ENCODE measurements at regions not wholly inside any gene's neighbourhood (a gene's known extent, or its start where the extent isn't known, plus 50 kb on each side); places are given as distances from the start of the nearest gene placed in this dataset.

DNA sequence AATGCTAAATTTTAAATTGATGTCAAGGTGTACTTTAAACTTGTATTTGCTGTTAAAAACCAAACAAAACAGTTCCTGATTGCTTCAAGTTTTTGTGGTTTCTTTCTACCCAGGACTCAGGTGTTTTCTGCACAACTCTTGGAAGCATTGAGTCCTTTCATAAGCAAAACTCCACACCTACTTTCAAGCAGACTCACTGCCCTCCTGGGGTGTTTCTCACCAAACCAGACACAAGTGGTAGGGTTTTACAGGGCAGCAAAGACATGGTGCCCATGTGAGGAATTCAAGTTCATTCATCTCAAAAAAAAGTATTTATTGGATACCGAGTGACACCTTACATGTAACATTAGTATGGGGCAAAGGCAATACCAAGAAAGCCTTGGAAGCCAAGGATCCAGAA, 146.7 kb upstream of the BNIP2 start:
- ATAC-seq (no peak), DNase-seq (ENCODE audit: low spot score) (no peak)
- Mint-ChIP-seq H3K4me1 (ENCODE audit: low read depth in 2 of 2) (peaks cover 10 to 14% of the 10 kb centered on the region in 2 donors), H3K36me3 (no peaks in the 10 kb centered on the region), H3K9me3 (no peaks in the 10 kb centered on the region), H3K27me3 (peaks cover 4 to 8% of the 10 kb centered on the region in 2 donors), H3K4me3 (no peak overlapping the region), H3K27ac (no peak overlapping the region)

DNA sequence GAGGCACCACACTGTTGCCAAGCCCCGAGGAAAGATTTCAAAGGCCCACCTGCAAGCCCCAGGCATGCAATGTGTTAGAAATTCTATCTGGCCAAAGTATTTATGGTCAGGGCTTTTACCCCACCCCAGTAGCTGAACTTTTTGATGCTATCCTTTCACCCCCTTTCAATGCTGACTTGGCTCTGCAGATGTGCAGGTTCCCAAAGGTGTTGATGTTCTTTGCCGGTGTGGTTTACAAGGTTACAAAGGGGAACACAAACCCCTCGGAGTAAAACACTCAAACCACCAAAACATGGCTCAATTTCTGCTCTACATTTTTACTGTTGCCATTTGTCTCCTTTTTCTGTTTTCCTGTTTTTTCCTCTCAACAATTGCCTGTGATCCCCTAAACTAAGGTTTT, 145.4 kb upstream of the BNIP2 start:
- Mint-ChIP-seq H3K4me3 (no peak overlapping the region), H3K9me3 (no peaks in the 10 kb centered on the region), H3K36me3 (no peaks in the 10 kb centered on the region), H3K27me3 (peaks cover 0 to 4% of the 10 kb centered on the region in 2 donors), H3K27ac (no peak overlapping the region), H3K4me1 (ENCODE audit: low read depth in 2 of 2) (peaks cover 9 to 10% of the 10 kb centered on the region in 2 donors)
- ATAC-seq (no peak), DNase-seq (ENCODE audit: low spot score) (no peak)

- H3K9me3 Mint-ChIP-seq, result no peaks in the 10 kb centered on the region
- ATAC-seq (no peak), DNase-seq (ENCODE audit: low spot score) (no peak)
- no peak overlapping the region for H3K27ac Mint-ChIP-seq
- peaks cover 2 to 3% of the 10 kb centered on the region in 2 donors for H3K4me1 Mint-ChIP-seq (ENCODE audit: low read depth in 2 of 2)
- H3K27me3 Mint-ChIP-seq, result peaks cover 0 to 7% of the 10 kb centered on the region in 2 donors
- H3K36me3 Mint-ChIP-seq, result no peaks in the 10 kb centered on the region
- no peak overlapping the region for H3K4me3 Mint-ChIP-seq
Measured at GRCh38 chr15:59833366-59833765, 144.2 kb upstream of the BNIP2 start.

GRCh38 chr15:59830873-59831272, 141.8 kb upstream of the BNIP2 start:
- H3K36me3 Mint-ChIP-seq, result no peaks in the 10 kb centered on the region
- ATAC-seq (no peak), DNase-seq (ENCODE audit: low spot score) (no peak)
- no peak overlapping the region for H3K27ac Mint-ChIP-seq
- H3K27me3 Mint-ChIP-seq, result peaks cover 5 to 10% of the 10 kb centered on the region in 2 donors
- H3K4me1 Mint-ChIP-seq (ENCODE audit: low read depth in 2 of 2), result no peaks in the 10 kb centered on the region
- no peak overlapping the region for H3K4me3 Mint-ChIP-seq
- H3K9me3 Mint-ChIP-seq, result no peaks in the 10 kb centered on the region

GRCh38 chr15:59830098-59830497, 141.0 kb upstream of the BNIP2 start:
- no peak for ATAC-seq
- Mint-ChIP-seq H3K4me1 (ENCODE audit: low read depth in 2 of 2) (no peaks in the 10 kb centered on the region), H3K9me3 (no peaks in the 10 kb centered on the region), H3K36me3 (peaks cover under 1% of the 10 kb centered on the region), H3K27me3 (peaks cover 8 to 12% of the 10 kb centered on the region in 2 donors), H3K27ac (no peak overlapping the region), H3K4me3 (no peak overlapping the region)
- no peak for DNase-seq (ENCODE audit: low spot score)

DNA sequence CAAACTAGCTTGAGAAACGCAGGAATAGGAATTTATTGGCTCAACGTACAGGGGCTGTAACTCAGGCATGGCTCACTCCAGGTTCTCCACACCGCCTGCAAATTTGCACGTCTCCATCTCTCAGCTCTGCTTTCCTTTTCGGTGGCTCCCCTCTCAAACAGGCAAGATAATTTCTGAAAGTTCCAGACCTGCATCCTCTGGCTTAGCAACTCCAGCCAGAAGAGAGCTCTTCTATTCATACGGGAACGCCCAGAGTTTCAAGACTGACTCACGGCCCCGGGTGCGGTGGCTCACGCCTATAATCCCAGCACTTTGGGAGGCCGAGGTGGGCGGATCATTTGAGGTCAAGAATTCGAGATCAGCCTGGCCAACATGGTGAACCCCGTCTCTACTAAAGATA, 139.7 kb upstream of the BNIP2 start:
- H3K9me3 Mint-ChIP-seq, result no peaks in the 10 kb centered on the region
- no peak for DNase-seq (ENCODE audit: low spot score)
- ATAC-seq, result no peak
- peaks cover 6% of the 10 kb centered on the region for H3K36me3 Mint-ChIP-seq
- no peak overlapping the region for H3K4me3 Mint-ChIP-seq
- H3K27ac Mint-ChIP-seq, result no peak overlapping the region
- H3K27me3 Mint-ChIP-seq, result peaks cover 10 to 14% of the 10 kb centered on the region in 2 donors
- H3K4me1 Mint-ChIP-seq (ENCODE audit: low read depth in 2 of 2), result no peaks in the 10 kb centered on the region

DNA sequence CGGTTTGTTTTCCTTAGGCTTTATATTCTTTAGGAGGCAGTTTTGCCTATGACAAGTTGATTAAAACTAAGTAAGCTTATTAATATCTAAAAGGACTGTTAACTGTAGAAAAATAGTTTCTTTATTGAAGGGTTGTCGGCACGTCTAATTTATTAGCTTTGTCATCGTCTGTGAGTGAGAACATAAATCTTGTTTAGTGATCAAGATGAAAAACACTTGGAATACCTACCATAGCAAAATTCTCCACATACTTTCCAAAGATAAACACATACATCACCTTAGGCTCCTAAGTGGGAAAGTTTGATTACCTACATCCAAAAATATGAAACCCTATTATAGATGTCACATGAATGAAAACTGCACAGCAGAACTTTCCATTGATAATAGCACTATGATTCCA, 139.1 kb upstream of the BNIP2 start:
- H3K4me1 Mint-ChIP-seq (ENCODE audit: low read depth in 2 of 2), result no peaks in the 10 kb centered on the region

DNA sequence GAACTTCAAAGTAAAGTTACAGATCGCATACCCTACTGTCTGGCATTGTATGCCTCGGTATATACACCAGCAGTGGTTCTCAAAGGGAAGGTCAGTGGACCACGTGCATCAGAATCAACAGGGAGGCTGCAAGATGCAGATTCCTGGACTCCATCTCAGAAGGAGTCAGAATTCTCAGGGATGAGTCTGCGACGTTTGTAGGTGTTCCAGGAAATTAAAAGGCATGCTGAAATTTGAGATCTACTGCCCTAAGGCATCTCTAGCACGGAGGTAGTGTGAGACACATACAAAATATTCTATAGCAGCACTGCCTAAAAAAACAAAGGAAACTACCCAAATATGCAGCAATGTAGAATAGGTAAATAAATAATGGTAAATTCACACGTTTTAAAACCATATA, 136.8 kb upstream of the BNIP2 start:
- no peak for ATAC-seq

More for the DNA sequence above, 139.1 kb upstream of the BNIP2 start:
- H3K27me3 Mint-ChIP-seq, result peaks cover 10 to 14% of the 10 kb centered on the region in 2 donors
- no peak overlapping the region for H3K27ac Mint-ChIP-seq
- ATAC-seq (no peak), DNase-seq (ENCODE audit: low spot score) (no peak)
- peaks cover 6% of the 10 kb centered on the region for H3K36me3 Mint-ChIP-seq
- no peaks in the 10 kb centered on the region for H3K9me3 Mint-ChIP-seq
- H3K4me3 Mint-ChIP-seq, result no peak overlapping the region

GRCh38 chr15:59821286-59821685, 132.2 kb upstream of the BNIP2 start:
- no peaks in the 10 kb centered on the region for H3K4me1 Mint-ChIP-seq (ENCODE audit: low read depth in 2 of 2)
- no peak overlapping the region for H3K27ac Mint-ChIP-seq
- H3K9me3 Mint-ChIP-seq, result no peaks in the 10 kb centered on the region
- H3K36me3 Mint-ChIP-seq, result peaks cover 6% of the 10 kb centered on the region
- no peak overlapping the region for H3K4me3 Mint-ChIP-seq
- H3K27me3 Mint-ChIP-seq, result peaks cover 26 to 58% of the 10 kb centered on the region in 2 donors
- DNase-seq (ENCODE audit: low spot score) (no peak), ATAC-seq (no peak)

More for the DNA sequence above, 136.8 kb upstream of the BNIP2 start:
- Mint-ChIP-seq H3K27ac (no peak overlapping the region), H3K4me3 (no peak overlapping the region), H3K9me3 (no peaks in the 10 kb centered on the region), H3K36me3 (peaks cover 6% of the 10 kb centered on the region), H3K4me1 (ENCODE audit: low read depth in 2 of 2) (no peaks in the 10 kb centered on the region), H3K27me3 (peaks cover 17 to 29% of the 10 kb centered on the region in 2 donors)
- DNase-seq (ENCODE audit: low spot score), result no peak

DNA sequence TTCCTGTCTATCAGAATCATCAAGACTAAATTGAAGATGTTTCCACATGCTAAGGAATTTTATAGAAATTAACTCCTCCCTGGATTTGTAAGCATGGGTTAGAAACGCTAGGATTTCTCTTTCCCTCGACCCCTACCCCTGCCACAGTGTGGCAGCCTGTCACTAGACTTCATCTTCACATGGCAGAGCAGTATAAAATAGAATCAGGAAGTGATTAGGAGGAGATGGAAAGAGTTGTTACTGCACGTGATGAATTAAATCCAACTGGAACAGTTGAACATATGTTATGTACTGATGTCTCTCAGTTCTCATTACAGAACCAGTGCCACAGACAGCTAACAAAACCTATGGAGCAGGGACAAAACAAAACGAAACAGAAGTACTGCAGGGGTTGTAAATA, 130.0 kb upstream of the BNIP2 start:
- no peaks in the 10 kb centered on the region for H3K36me3 Mint-ChIP-seq
- no peak overlapping the region for H3K4me3 Mint-ChIP-seq
- no peaks in the 10 kb centered on the region for H3K4me1 Mint-ChIP-seq (ENCODE audit: low read depth in 2 of 2)

GRCh38 chr15:59818336-59818735, 129.2 kb upstream of the BNIP2 start:
- no peak for DNase-seq (ENCODE audit: low spot score)
- Mint-ChIP-seq H3K4me3 (no peak overlapping the region), H3K9me3 (no peaks in the 10 kb centered on the region), H3K36me3 (no peaks in the 10 kb centered on the region), H3K27ac (no peak overlapping the region), H3K27me3 (peaks cover 35 to 65% of the 10 kb centered on the region in 2 donors), H3K4me1 (ENCODE audit: low read depth in 2 of 2) (no peaks in the 10 kb centered on the region)
- no peak for ATAC-seq

More for the DNA sequence above, 130.0 kb upstream of the BNIP2 start:
- peaks cover 31 to 60% of the 10 kb centered on the region in 2 donors for H3K27me3 Mint-ChIP-seq
- no peak overlapping the region for H3K27ac Mint-ChIP-seq
- no peaks in the 10 kb centered on the region for H3K9me3 Mint-ChIP-seq
- no peak for DNase-seq (ENCODE audit: low spot score)
- ATAC-seq, result no peak

DNA sequence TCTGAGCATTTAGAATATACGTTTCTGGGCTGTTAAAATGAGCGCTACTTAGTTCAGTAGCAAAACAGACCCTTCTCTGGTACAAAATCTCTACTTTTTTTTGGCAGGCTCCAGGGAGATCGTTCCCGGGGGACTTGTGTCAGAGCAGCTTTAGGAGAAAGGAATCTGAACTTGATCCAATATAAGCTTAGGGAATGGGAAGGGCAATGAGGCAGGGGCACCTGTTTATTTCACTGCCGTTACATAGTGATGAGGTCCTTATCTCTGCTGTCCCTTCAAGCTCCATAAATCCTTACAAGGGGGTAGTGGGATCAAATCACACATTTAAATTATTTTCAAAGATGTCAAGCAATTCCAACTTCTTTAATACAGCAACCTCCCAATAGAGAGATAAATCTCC, 128.7 kb upstream of the BNIP2 start:
- peaks cover 40 to 65% of the 10 kb centered on the region in 2 donors for H3K27me3 Mint-ChIP-seq
- no peaks in the 10 kb centered on the region for H3K9me3 Mint-ChIP-seq
- no peak overlapping the region for H3K4me3 Mint-ChIP-seq
- no peak overlapping the region for H3K27ac Mint-ChIP-seq
- H3K4me1 Mint-ChIP-seq (ENCODE audit: low read depth in 2 of 2), result no peaks in the 10 kb centered on the region
- H3K36me3 Mint-ChIP-seq, result no peaks in the 10 kb centered on the region
- ATAC-seq (no peak), DNase-seq (ENCODE audit: low spot score) (no peak)

DNA sequence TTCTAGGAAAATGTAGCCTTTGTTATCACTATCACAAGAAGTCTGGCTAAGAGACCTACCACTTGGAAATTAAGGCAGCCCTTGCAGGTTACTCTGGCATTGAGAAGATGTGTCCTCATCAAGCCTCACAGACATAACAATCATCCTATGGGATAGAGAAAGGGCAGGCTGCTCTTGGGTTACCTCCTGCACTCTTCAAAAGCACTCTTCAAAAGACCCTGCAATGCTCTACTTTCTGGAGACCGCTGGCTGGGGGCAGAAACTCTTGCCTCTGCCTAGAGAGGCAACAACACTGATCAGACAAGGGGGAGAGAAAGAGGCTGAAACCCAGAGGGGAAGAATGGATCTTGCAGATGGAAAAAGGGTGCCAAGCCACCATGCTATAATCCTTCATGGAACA, 127.9 kb upstream of the BNIP2 start:
- no peaks in the 10 kb centered on the region for H3K9me3 Mint-ChIP-seq
- no peak for ATAC-seq
- H3K27ac Mint-ChIP-seq, result no peak overlapping the region
- peaks cover 39 to 62% of the 10 kb centered on the region in 2 donors for H3K27me3 Mint-ChIP-seq
- H3K4me3 Mint-ChIP-seq, result no peak overlapping the region
- no peaks in the 10 kb centered on the region for H3K36me3 Mint-ChIP-seq
- H3K4me1 Mint-ChIP-seq (ENCODE audit: low read depth in 2 of 2), result no peaks in the 10 kb centered on the region
- no peak for DNase-seq (ENCODE audit: low spot score)

DNA sequence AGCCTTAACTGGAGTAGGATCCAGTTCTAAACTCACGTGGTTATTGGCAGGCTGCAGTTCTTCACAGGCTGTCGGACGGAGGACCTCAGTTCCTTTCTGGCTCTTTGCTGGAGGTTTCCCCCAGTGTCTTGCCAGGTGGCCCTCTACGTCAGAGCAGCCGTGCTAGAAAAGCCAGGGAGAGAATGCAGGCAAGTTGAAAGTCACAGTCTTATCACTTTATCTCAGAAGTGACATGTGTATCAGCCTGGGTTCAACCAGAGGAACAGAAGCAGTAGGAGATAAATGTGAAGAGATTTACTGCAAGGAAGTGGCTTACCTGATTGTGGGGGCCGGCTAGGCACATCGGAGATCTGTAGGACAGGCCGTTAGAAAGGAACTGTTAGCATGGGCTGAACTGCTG, 125.3 kb upstream of the BNIP2 start:
- no peaks in the 10 kb centered on the region for H3K36me3 Mint-ChIP-seq
- ATAC-seq (no peak), DNase-seq (ENCODE audit: low spot score) (no peak)
- no peaks in the 10 kb centered on the region for H3K4me1 Mint-ChIP-seq (ENCODE audit: low read depth in 2 of 2)
- H3K27ac Mint-ChIP-seq, result no peak overlapping the region
- peaks cover 33 to 40% of the 10 kb centered on the region in 2 donors for H3K27me3 Mint-ChIP-seq
- no peaks in the 10 kb centered on the region for H3K9me3 Mint-ChIP-seq
- H3K4me3 Mint-ChIP-seq, result no peak overlapping the region

- Mint-ChIP-seq H3K27ac (no peak overlapping the region), H3K4me3 (no peak overlapping the region), H3K27me3 (peaks cover 29 to 34% of the 10 kb centered on the region in 2 donors), H3K36me3 (no peaks in the 10 kb centered on the region), H3K9me3 (no peaks in the 10 kb centered on the region), H3K4me1 (ENCODE audit: low read depth in 2 of 2) (no peaks in the 10 kb centered on the region)
- ATAC-seq (no peak), DNase-seq (ENCODE audit: low spot score) (no peak)
Measured at GRCh38 chr15:59812889-59813288, 123.8 kb upstream of the BNIP2 start.

All from natural killer cell treated with Interleukin-12 subunit alpha and Interleukin-12 subunit beta and Interleukin-15 and Interleukin-18, amount 100 ng/mL, for 72 hours (primary cell).